Prostate gland (tissue), 2 donors: ENCODE measurements at regions not wholly inside any gene's neighbourhood (a gene's known extent, or its start where the extent isn't known, plus 50 kb on each side); places are given as distances from the start of the nearest gene placed in this dataset.

Experiments used
- POLR2A ChIP-seq: fragments of 450-650 bp; IDR thresholded peaks from one replicate; pipeline ENCODE4 v1.6.1; 2016; ENCODE audit warnings: antibody characterized with exemption, mild to moderate bottlenecking
- POLR2AphosphoS5 ChIP-seq: sonication (generic); formaldehyde crosslinking; IDR thresholded peaks from one replicate; pipeline ENCODE4 v1.6.1; 2017; ENCODE audit warnings: antibody characterized with exemption
- TF ChIP-seq, protein P1 (sequence below), 4 experiments: fragments of 200-600 bp in 2 of 4; fragments of 450-650 bp in 2 of 4; sonication (generic) in 2 of 4; IDR thresholded peaks; 1 replicate in 3 of 4; 2 replicates in 1 of 4; pipeline ENCODE4 v1.5.1; 2016 to 2019; ENCODE audit warnings: antibody characterized with exemption in 4 of 4, mild to moderate bottlenecking in 2 of 4, moderate library complexity in 2 of 4

DNA sequence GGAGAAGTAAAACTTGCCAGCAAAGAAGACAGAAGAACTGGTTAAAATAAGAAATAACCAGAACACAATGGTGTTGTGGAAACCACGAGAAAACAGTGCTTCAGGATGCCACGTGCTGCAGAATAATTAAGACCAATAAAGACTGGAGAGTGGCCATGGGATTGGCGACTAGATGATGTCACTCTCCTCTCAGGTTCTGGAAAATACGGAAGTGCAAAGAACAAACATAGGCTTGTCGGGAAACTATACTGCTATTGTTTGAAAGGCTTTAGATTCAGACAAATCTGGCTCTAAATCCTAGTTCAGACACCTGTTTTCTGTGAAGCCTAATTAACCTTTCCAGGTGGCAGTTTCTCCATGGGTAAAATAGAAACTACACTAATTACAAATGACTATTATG, 138.4 kb upstream of the STXBP5 start:
- TF ChIP-seq, protein P1, sequence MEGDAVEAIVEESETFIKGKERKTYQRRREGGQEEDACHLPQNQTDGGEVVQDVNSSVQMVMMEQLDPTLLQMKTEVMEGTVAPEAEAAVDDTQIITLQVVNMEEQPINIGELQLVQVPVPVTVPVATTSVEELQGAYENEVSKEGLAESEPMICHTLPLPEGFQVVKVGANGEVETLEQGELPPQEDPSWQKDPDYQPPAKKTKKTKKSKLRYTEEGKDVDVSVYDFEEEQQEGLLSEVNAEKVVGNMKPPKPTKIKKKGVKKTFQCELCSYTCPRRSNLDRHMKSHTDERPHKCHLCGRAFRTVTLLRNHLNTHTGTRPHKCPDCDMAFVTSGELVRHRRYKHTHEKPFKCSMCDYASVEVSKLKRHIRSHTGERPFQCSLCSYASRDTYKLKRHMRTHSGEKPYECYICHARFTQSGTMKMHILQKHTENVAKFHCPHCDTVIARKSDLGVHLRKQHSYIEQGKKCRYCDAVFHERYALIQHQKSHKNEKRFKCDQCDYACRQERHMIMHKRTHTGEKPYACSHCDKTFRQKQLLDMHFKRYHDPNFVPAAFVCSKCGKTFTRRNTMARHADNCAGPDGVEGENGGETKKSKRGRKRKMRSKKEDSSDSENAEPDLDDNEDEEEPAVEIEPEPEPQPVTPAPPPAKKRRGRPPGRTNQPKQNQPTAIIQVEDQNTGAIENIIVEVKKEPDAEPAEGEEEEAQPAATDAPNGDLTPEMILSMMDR (IDR thresholded peaks at IDR 0.05), result no peak
- TF ChIP-seq POLR2A (no peak), POLR2AphosphoS5 (no peak)
